WTC11 (cell line): ENCODE measurements at regions not wholly inside any gene's neighbourhood (a gene's known extent, or its start where the extent isn't known, plus 50 kb on each side); places are given as distances from the start of the nearest gene placed in this dataset.

Experiments used
- ATAC-seq: fragments of 200-7000 bp; cut with Tn5 transposase; 2 replicates; pipeline ENCODE4 v1.10.0; 2021; ENCODE audit warnings: mild to moderate bottlenecking, moderate library complexity
- CTCF ChIA-PET: fragments of 300-600 bp; sonication (Branson Sonifier 250); formaldehyde crosslinking; loops from one replicate; lab custom pipeline; 2021; ENCODE audit warnings: antibody characterized with exemption; lab: Charles Lee
- POLR2A ChIA-PET: fragments of 350-600 bp; sonication (Branson Sonifier 250); formaldehyde crosslinking; loops from one replicate; lab custom pipeline; 2021; ENCODE audit warnings: antibody characterized with exemption; lab: Charles Lee
- DNase-seq: peaks from one replicate; pipeline ENCODE4 v3.0.0; 2021; ENCODE audit warnings: low spot score
- H3K27ac Mint-ChIP-seq: 2 replicates; pipeline ENCODE4 v1.8.0; 2021; ENCODE audit warnings: mixed read lengths
- H3K27me3 Mint-ChIP-seq: 2 replicates; pipeline ENCODE4 v1.8.0; 2021; ENCODE audit warnings: low read depth, mild to moderate bottlenecking, moderate library complexity, mixed read lengths
- H3K36me3 Mint-ChIP-seq: 2 replicates; pipeline ENCODE4 v1.8.0; 2021; ENCODE audit warnings: mixed read lengths
- H3K4me1 Mint-ChIP-seq: 2 replicates; pipeline ENCODE4 v1.8.0; 2022; ENCODE audit warnings: mixed read lengths
- H3K4me3 Mint-ChIP-seq: 2 replicates; pipeline ENCODE4 v1.8.0; 2021; ENCODE audit warnings: mild to moderate bottlenecking, moderate library complexity, mixed read lengths
- H3K9me3 Mint-ChIP-seq: 2 replicates; pipeline ENCODE4 v1.8.0; 2021; ENCODE audit warnings: mixed read lengths
- GABPB1 ChIP-seq: sonication (generic); formaldehyde crosslinking; IDR thresholded peaks from 2 replicates; pipeline ENCODE4 v1.8.1; 2023; ENCODE audit warnings: mild to moderate bottlenecking, missing genetic modification reagents
- GTF2I ChIP-seq: fragments of 250-450 bp; sonication (Bioruptor Pico); conservative IDR thresholded peaks from 2 replicates; pipeline ENCODE4 v1.4.0; 2021; ENCODE audit warnings: mild to moderate bottlenecking
- IRF2 ChIP-seq: sonication (generic); formaldehyde crosslinking; IDR thresholded peaks from 2 replicates; pipeline ENCODE4 v1.8.0; 2022; ENCODE audit warnings: low read depth, missing genetic modification reagents, borderline replicate concordance
- KAT7 ChIP-seq: sonication (generic); formaldehyde crosslinking; IDR thresholded peaks from 2 replicates; pipeline ENCODE4 v1.8.1; 2023; ENCODE audit warnings: missing genetic modification reagents, mild to moderate bottlenecking, borderline replicate concordance
- NFATC4 ChIP-seq: fragments of 250-450 bp; sonication (Bioruptor Pico); IDR thresholded peaks from 2 replicates; pipeline ENCODE4 v1.9.0; 2021; ENCODE audit warnings: mild to moderate bottlenecking
- NR1H2 ChIP-seq: sonication (generic); formaldehyde crosslinking; IDR thresholded peaks from 2 replicates; pipeline ENCODE4 v1.9.0; 2021; ENCODE audit warnings: mild to moderate bottlenecking, moderate library complexity, missing genetic modification reagents
- NR3C1 ChIP-seq: sonication (generic); formaldehyde crosslinking; conservative IDR thresholded peaks from 2 replicates; pipeline ENCODE4 v1.8.1; 2023; ENCODE audit warnings: low read depth, mild to moderate bottlenecking, missing genetic modification reagents
- SMAD3 ChIP-seq: sonication (generic); formaldehyde crosslinking; IDR thresholded peaks from 2 replicates; pipeline ENCODE4 v1.8.0; 2022; ENCODE audit warnings: missing genetic modification reagents, mild to moderate bottlenecking, borderline replicate concordance
- TCF7 ChIP-seq: sonication (generic); formaldehyde crosslinking; IDR thresholded peaks from 2 replicates; pipeline ENCODE4 v1.8.0; 2022; ENCODE audit warnings: mild to moderate bottlenecking, low read depth, missing genetic modification reagents, moderate library complexity
- TP53 ChIP-seq: sonication (generic); formaldehyde crosslinking; IDR thresholded peaks from 2 replicates; pipeline ENCODE4 v1.8.1; 2023; ENCODE audit warnings: mild to moderate bottlenecking, missing genetic modification reagents
- ZNF138 ChIP-seq: sonication (generic); formaldehyde crosslinking; conservative IDR thresholded peaks from 2 replicates; pipeline ENCODE4 v1.8.1; 2022; ENCODE audit warnings: mild to moderate bottlenecking, moderate library complexity, missing genetic modification reagents
- ZNF317 ChIP-seq: sonication (generic); formaldehyde crosslinking; IDR thresholded peaks from 2 replicates; pipeline ENCODE4 v1.8.1; 2023; ENCODE audit warnings: low read depth, mild to moderate bottlenecking, moderate library complexity, missing genetic modification reagents, borderline replicate concordance
- ZNF671 ChIP-seq: fragments of 250-450 bp; sonication (Bioruptor Pico); IDR thresholded peaks from 2 replicates; pipeline ENCODE4 v1.8.0; 2021; ENCODE audit warnings: mild to moderate bottlenecking
- TF ChIP-seq, protein P1 (sequence below): fragments of 250-450 bp; sonication (Bioruptor Pico); IDR thresholded peaks from 2 replicates; pipeline ENCODE4 v2.1.2; 2022; ENCODE audit warnings: mild to moderate bottlenecking, moderate library complexity
- TF ChIP-seq, protein P2 (sequence below): sonication (generic); formaldehyde crosslinking; conservative IDR thresholded peaks from 2 replicates; pipeline ENCODE4 v1.8.1; 2022; ENCODE audit warnings: mild to moderate bottlenecking, missing genetic modification reagents
- TF ChIP-seq, protein P3 (sequence below): sonication (generic); formaldehyde crosslinking; IDR thresholded peaks from 2 replicates; pipeline ENCODE4 v1.8.1; 2022; ENCODE audit warnings: low read depth, missing genetic modification reagents, borderline replicate concordance
- TF ChIP-seq, protein P4 (sequence below): fragments of 250-450 bp; sonication (Bioruptor Pico); IDR thresholded peaks from 2 replicates; pipeline ENCODE4 v1.9.0; 2021; ENCODE audit warnings: moderate library complexity, mild to moderate bottlenecking, inconsistent platforms, borderline replicate concordance
- TF ChIP-seq, protein P5 (sequence below): fragments of 250-450 bp; sonication (Bioruptor Pico); IDR thresholded peaks from 2 replicates; pipeline ENCODE4 v1.9.0; 2021; ENCODE audit warnings: mild to moderate bottlenecking
- TF ChIP-seq, protein P6 (sequence below): sonication (generic); formaldehyde crosslinking; IDR thresholded peaks from 2 replicates; pipeline ENCODE4 v1.8.0; 2023; ENCODE audit warnings: missing genetic modification reagents
- TF ChIP-seq, protein P7 (sequence below): sonication (generic); formaldehyde crosslinking; IDR thresholded peaks from 2 replicates; pipeline ENCODE4 v1.8.1; 2023; ENCODE audit warnings: mild to moderate bottlenecking, missing genetic modification reagents

DNA sequence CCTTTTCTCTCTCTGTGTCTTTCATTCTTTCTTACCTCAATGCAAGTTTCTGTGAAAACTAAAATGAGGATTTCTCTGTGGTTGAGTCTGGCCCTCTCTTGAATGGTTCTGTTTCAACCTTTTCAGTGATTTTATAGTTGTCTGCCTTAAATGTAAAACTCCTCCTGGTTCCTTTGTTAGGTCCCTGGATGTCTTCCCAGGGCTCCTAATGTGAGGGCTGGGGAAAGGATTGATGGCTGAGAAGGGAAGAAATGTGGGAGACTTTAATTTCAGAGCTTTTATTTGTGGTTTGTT is 90.6 kb upstream of the GRM7 start (continued):
- TF ChIP-seq, protein P1, sequence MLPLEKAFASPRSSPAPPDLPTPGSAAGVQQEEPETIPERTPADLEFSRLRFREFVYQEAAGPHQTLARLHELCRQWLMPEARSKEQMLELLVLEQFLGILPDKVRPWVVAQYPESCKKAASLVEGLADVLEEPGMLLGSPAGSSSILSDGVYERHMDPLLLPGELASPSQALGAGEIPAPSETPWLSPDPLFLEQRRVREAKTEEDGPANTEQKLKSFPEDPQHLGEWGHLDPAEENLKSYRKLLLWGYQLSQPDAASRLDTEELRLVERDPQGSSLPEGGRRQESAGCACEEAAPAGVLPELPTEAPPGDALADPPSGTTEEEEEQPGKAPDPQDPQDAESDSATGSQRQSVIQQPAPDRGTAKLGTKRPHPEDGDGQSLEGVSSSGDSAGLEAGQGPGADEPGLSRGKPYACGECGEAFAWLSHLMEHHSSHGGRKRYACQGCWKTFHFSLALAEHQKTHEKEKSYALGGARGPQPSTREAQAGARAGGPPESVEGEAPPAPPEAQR (CRISPR knock-in tag) = no peak
- no peak for TF ChIP-seq ZNF671 (CRISPR knock-in tag)
- TF ChIP-seq NFATC4 (CRISPR knock-in tag) = no peak
- TF ChIP-seq, all 79 proteins: peak for 0

DNA sequence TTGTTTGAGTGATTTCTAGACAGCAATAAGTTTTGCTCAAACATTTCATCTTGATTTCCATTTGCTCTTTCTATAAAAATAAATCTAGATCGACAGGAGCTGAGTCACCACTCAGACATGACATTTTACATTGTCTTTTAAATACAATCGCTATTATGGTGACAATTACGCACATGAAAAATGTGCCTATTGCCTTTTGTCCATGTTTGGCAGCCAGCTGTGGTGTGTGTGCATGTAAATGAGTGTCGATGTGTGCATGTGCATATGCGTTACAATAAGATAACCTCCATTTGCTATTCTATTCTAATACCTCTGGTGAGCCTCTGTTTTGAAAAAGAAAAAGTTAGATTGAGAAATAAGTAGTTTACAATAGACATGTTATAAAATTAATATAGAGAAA is 89.7 kb upstream of the GRM7 start:
- H3K9me3 Mint-ChIP-seq = peaks cover 47% of the 10 kb centered on the region
- no peak overlapping the region for H3K27ac Mint-ChIP-seq
- ATAC-seq (no peak), DNase-seq (no peak)
- ChIA-PET POLR2A (no interaction called here), CTCF (no interaction called here)
- H3K36me3 Mint-ChIP-seq = peaks cover 22% of the 10 kb centered on the region
- TF ChIP-seq, protein P2, sequence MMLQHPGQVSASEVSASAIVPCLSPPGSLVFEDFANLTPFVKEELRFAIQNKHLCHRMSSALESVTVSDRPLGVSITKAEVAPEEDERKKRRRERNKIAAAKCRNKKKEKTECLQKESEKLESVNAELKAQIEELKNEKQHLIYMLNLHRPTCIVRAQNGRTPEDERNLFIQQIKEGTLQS (CRISPR knock-in tag) = no peak
- TF ChIP-seq ZNF317 (CRISPR knock-in tag) = no peak
- TF ChIP-seq, protein P3, sequence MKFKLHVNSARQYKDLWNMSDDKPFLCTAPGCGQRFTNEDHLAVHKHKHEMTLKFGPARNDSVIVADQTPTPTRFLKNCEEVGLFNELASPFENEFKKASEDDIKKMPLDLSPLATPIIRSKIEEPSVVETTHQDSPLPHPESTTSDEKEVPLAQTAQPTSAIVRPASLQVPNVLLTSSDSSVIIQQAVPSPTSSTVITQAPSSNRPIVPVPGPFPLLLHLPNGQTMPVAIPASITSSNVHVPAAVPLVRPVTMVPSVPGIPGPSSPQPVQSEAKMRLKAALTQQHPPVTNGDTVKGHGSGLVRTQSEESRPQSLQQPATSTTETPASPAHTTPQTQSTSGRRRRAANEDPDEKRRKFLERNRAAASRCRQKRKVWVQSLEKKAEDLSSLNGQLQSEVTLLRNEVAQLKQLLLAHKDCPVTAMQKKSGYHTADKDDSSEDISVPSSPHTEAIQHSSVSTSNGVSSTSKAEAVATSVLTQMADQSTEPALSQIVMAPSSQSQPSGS (CRISPR knock-in tag) = no peak
- TF ChIP-seq NR1H2 (CRISPR knock-in tag) = no peak
- no peak for TF ChIP-seq IRF2 (CRISPR knock-in tag)
- no peak for TF ChIP-seq KAT7 (CRISPR knock-in tag)
- TF ChIP-seq SMAD3 (CRISPR knock-in tag) = no peak
- TF ChIP-seq TCF7 (CRISPR knock-in tag) = no peak
- no peak for TF ChIP-seq ZNF138 (CRISPR knock-in tag)
- TF ChIP-seq, protein P4, sequence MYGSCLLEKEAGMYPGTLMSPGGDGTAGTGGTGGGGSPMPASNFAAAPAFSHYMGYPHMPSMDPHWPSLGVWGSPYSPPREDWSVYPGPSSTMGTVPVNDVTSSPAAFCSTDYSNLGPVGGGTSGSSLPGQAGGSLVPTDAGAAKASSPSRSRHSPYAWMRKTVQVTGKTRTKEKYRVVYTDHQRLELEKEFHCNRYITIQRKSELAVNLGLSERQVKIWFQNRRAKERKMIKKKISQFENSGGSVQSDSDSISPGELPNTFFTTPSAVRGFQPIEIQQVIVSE (CRISPR knock-in tag) = no peak
- TF ChIP-seq, protein P5, sequence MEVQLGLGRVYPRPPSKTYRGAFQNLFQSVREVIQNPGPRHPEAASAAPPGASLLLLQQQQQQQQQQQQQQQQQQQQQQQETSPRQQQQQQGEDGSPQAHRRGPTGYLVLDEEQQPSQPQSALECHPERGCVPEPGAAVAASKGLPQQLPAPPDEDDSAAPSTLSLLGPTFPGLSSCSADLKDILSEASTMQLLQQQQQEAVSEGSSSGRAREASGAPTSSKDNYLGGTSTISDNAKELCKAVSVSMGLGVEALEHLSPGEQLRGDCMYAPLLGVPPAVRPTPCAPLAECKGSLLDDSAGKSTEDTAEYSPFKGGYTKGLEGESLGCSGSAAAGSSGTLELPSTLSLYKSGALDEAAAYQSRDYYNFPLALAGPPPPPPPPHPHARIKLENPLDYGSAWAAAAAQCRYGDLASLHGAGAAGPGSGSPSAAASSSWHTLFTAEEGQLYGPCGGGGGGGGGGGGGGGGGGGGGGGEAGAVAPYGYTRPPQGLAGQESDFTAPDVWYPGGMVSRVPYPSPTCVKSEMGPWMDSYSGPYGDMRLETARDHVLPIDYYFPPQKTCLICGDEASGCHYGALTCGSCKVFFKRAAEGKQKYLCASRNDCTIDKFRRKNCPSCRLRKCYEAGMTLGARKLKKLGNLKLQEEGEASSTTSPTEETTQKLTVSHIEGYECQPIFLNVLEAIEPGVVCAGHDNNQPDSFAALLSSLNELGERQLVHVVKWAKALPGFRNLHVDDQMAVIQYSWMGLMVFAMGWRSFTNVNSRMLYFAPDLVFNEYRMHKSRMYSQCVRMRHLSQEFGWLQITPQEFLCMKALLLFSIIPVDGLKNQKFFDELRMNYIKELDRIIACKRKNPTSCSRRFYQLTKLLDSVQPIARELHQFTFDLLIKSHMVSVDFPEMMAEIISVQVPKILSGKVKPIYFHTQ (CRISPR knock-in tag) = no peak
- no peak for TF ChIP-seq NR3C1 (CRISPR knock-in tag)
- TF ChIP-seq TP53 = no peak
- no peak for TF ChIP-seq GTF2I (CRISPR knock-in tag)
- TF ChIP-seq GABPB1 (CRISPR knock-in tag) = no peak
- TF ChIP-seq, protein P6, sequence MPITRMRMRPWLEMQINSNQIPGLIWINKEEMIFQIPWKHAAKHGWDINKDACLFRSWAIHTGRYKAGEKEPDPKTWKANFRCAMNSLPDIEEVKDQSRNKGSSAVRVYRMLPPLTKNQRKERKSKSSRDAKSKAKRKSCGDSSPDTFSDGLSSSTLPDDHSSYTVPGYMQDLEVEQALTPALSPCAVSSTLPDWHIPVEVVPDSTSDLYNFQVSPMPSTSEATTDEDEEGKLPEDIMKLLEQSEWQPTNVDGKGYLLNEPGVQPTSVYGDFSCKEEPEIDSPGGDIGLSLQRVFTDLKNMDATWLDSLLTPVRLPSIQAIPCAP (CRISPR knock-in tag) = no peak
- TF ChIP-seq, protein P7, sequence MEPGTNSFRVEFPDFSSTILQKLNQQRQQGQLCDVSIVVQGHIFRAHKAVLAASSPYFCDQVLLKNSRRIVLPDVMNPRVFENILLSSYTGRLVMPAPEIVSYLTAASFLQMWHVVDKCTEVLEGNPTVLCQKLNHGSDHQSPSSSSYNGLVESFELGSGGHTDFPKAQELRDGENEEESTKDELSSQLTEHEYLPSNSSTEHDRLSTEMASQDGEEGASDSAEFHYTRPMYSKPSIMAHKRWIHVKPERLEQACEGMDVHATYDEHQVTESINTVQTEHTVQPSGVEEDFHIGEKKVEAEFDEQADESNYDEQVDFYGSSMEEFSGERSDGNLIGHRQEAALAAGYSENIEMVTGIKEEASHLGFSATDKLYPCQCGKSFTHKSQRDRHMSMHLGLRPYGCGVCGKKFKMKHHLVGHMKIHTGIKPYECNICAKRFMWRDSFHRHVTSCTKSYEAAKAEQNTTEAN = no peak
- peaks cover 15% of the 10 kb centered on the region for H3K4me1 Mint-ChIP-seq
- no peak overlapping the region for H3K4me3 Mint-ChIP-seq
- no peaks in the 10 kb centered on the region for H3K27me3 Mint-ChIP-seq
